Endothelial cell (in vitro differentiated cells): ENCODE measurements at regions not wholly inside any gene's neighbourhood (a gene's known extent, or its start where the extent isn't known, plus 50 kb on each side); places are given as distances from the start of the nearest gene placed in this dataset.

Experiments
- DNase-seq: peaks from one replicate; pipeline ENCODE4 v3.0.0; 2021; ENCODE audit warnings: low spot score
- H3K27ac Mint-ChIP-seq: one replicate; pipeline ENCODE4 v1.8.0; 2021; ENCODE audit warnings: mixed read lengths, inconsistent platforms; ENCODE audit not compliant: unreplicated experiment
- H3K27me3 Mint-ChIP-seq: one replicate; pipeline ENCODE4 v1.8.0; 2021; ENCODE audit warnings: mild to moderate bottlenecking, moderate library complexity, mixed read lengths, inconsistent platforms; ENCODE audit not compliant: unreplicated experiment
- H3K36me3 Mint-ChIP-seq: one replicate; pipeline ENCODE4 v1.8.0; 2021; ENCODE audit warnings: mild to moderate bottlenecking, low read depth, mixed read lengths, inconsistent platforms; ENCODE audit not compliant: unreplicated experiment
- H3K4me1 Mint-ChIP-seq: one replicate; pipeline ENCODE4 v1.8.0; 2021; ENCODE audit warnings: mild to moderate bottlenecking, mixed read lengths, inconsistent platforms; ENCODE audit not compliant: unreplicated experiment
- H3K4me3 Mint-ChIP-seq: one replicate; pipeline ENCODE4 v1.8.0; 2021; ENCODE audit warnings: mild to moderate bottlenecking, mixed read lengths, inconsistent platforms; ENCODE audit not compliant: unreplicated experiment
- H3K9me3 Mint-ChIP-seq: one replicate; pipeline ENCODE4 v1.8.0; 2021; ENCODE audit warnings: mixed read lengths, inconsistent platforms; ENCODE audit not compliant: unreplicated experiment
- TF ChIP-seq, protein P1 (sequence below): fragments of 200-600 bp; sonication (generic); IDR thresholded peaks from one replicate; pipeline ENCODE4 v1.5.0; 2021; ENCODE audit warnings: antibody characterized with exemption; ENCODE audit not compliant: unreplicated experiment

- Mint-ChIP-seq H3K36me3 (no peaks in the 10 kb centered on the region), H3K9me3 (no peaks in the 10 kb centered on the region), H3K4me3 (no peak overlapping the region), H3K27ac (peak overlapping the region; percentile 62), H3K27me3 (peaks cover 1% of the 10 kb centered on the region), H3K4me1 (peaks cover 19% of the 10 kb centered on the region)
- TF ChIP-seq, protein P1, sequence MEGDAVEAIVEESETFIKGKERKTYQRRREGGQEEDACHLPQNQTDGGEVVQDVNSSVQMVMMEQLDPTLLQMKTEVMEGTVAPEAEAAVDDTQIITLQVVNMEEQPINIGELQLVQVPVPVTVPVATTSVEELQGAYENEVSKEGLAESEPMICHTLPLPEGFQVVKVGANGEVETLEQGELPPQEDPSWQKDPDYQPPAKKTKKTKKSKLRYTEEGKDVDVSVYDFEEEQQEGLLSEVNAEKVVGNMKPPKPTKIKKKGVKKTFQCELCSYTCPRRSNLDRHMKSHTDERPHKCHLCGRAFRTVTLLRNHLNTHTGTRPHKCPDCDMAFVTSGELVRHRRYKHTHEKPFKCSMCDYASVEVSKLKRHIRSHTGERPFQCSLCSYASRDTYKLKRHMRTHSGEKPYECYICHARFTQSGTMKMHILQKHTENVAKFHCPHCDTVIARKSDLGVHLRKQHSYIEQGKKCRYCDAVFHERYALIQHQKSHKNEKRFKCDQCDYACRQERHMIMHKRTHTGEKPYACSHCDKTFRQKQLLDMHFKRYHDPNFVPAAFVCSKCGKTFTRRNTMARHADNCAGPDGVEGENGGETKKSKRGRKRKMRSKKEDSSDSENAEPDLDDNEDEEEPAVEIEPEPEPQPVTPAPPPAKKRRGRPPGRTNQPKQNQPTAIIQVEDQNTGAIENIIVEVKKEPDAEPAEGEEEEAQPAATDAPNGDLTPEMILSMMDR: no peak
- no peak for DNase-seq
Measured at GRCh38 chr13:107712145-107712860, 503.0 kb downstream of the LIG4 start.

DNA sequence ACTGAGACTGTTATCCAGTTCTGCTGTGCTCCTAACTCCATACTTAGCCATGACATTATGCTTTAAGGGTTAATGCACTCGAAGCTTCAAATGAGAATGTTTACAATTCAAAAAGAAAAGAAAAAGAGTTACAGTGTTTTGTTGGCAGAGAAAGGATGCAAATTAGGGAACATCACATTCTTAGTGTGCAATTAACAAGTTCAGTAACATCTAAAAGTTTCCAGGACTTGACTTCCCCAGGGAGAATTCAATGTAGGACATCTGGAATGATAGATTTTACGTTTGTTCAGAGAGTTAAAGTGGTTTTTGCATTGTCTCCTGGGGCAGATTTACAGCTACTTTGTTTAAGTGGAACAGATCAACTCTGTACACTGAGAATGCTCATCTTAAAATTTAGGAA, 525.2 kb downstream of the LIG4 start:
- TF ChIP-seq, protein P1: no peak
- Mint-ChIP-seq H3K27ac (no peak overlapping the region), H3K4me1 (no peaks in the 10 kb centered on the region), H3K9me3 (no peaks in the 10 kb centered on the region), H3K36me3 (no peaks in the 10 kb centered on the region), H3K27me3 (peaks cover 3% of the 10 kb centered on the region), H3K4me3 (no peak overlapping the region)
- DNase-seq: no peak

DNA sequence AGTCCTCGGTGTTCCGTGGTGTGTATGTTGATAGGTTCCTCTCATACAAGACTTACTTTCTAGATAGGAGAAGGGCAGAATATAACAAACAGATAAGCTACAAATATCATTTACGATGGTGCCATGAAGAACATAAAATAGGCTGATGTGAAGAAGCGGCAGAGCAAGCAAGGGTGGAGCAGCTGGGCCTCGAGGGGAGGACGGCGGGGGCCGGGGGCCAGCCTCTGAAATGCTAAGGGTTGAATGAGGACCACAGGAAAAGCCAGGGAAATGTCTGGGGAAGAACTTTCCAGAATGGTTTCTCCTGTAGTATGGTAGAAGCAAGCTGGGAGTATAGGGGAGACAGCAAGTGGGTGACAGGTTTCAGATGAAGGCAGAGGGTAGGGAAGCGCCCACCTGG, 529.5 kb downstream of the LIG4 start:
- no peaks in the 10 kb centered on the region for H3K9me3 Mint-ChIP-seq
- TF ChIP-seq, protein P1: no peak
- no peak overlapping the region for H3K4me3 Mint-ChIP-seq

GRCh38 chr13:107681600-107681999, 533.7 kb downstream of the LIG4 start:
- H3K4me3 Mint-ChIP-seq: no peak overlapping the region
- H3K27ac Mint-ChIP-seq: no peak overlapping the region
- TF ChIP-seq, protein P1: no peak
- H3K9me3 Mint-ChIP-seq: no peaks in the 10 kb centered on the region
- no peaks in the 10 kb centered on the region for H3K27me3 Mint-ChIP-seq
- H3K36me3 Mint-ChIP-seq: no peaks in the 10 kb centered on the region
- H3K4me1 Mint-ChIP-seq: peaks cover 4% of the 10 kb centered on the region
- no peak for DNase-seq

More for the DNA sequence above, 529.5 kb downstream of the LIG4 start:
- Mint-ChIP-seq H3K27ac (no peak overlapping the region), H3K36me3 (no peaks in the 10 kb centered on the region), H3K27me3 (peaks cover 3% of the 10 kb centered on the region), H3K4me1 (peaks cover 4% of the 10 kb centered on the region)
- DNase-seq: no peak

GRCh38 chr13:107680115-107680514, 535.2 kb downstream of the LIG4 start:
- TF ChIP-seq, protein P1: no peak
- H3K27ac Mint-ChIP-seq: no peak overlapping the region
- H3K4me1 Mint-ChIP-seq: peaks cover 4% of the 10 kb centered on the region
- H3K9me3 Mint-ChIP-seq: no peaks in the 10 kb centered on the region
- no peak for DNase-seq
- no peaks in the 10 kb centered on the region for H3K36me3 Mint-ChIP-seq
- H3K4me3 Mint-ChIP-seq: no peak overlapping the region
- no peaks in the 10 kb centered on the region for H3K27me3 Mint-ChIP-seq
